T-helper 2 cell treated with Interferon-gamma antibody and Interleukin-4, amounts not matched to agents 100 ng/mL and 5 ng/mL, for 36 hours (primary cell): ENCODE measurements at regions not wholly inside any gene's neighbourhood (a gene's known extent, or its start where the extent isn't known, plus 50 kb on each side); places are given as distances from the start of the nearest gene placed in this dataset.
"Not testable (repeated sequence)": the region's sequence is repeated elsewhere in the genome, so short reads cannot be mapped to it uniquely, and the experiment has no call there.

Experiments used
- intact Hi-C: fragments of 100-400 bp; cut with micrococcal nuclease; formaldehyde crosslinking; loops from one replicate; pipeline ENCODE4 v1.15.1; 2023

- intact Hi-C loops, result no loop called here
Measured at GRCh38 chr9:78712903-78713613, 416.1 kb downstream of the PSAT1 start.

GRCh38 chr9:78713614-78714405 lies 416.9 kb downstream of the PSAT1 start:
- intact Hi-C loops, result no loop called here

- intact Hi-C loops, result no loop called here
Measured at GRCh38 chr9:78714576-78714975, 417.7 kb downstream of the PSAT1 start.

GRCh38 chr9:78719029-78719428 lies 422.1 kb downstream of the PSAT1 start:
- intact Hi-C loops, result not testable (repeated sequence)

- intact Hi-C loops, result no loop called here
Measured at GRCh38 chr9:78724896-78725295, 428.0 kb downstream of the PSAT1 start.

GRCh38 chr9:78725503-78725902 lies 428.6 kb downstream of the PSAT1 start:
- intact Hi-C loops, result no loop called here

GRCh38 chr9:78745331-78745730 lies 448.4 kb downstream of the PSAT1 start:
- intact Hi-C loops, result no loop called here

- intact Hi-C loops, result no loop called here
Measured at GRCh38 chr9:78746010-78746409, 449.1 kb downstream of the PSAT1 start.

- intact Hi-C loops, result no loop called here
Measured at GRCh38 chr9:78753039-78753438, 456.1 kb downstream of the PSAT1 start.

GRCh38 chr9:78756813-78757510 lies 460.0 kb downstream of the PSAT1 start:
- intact Hi-C loops, result no loop called here

- intact Hi-C loops, result no loop called here
Measured at GRCh38 chr9:78763424-78763823, 466.5 kb downstream of the PSAT1 start.

GRCh38 chr9:78765861-78766260 lies 468.9 kb downstream of the PSAT1 start:
- intact Hi-C loops, result no loop called here

- intact Hi-C loops, result no loop called here
Measured at GRCh38 chr9:78767490-78767889, 470.6 kb downstream of the PSAT1 start.

GRCh38 chr9:78769690-78770089 lies 472.8 kb downstream of the PSAT1 start:
- intact Hi-C loops, result no loop called here

- intact Hi-C loops, result no loop called here
Measured at GRCh38 chr9:78775211-78775610, 478.3 kb downstream of the PSAT1 start.

- intact Hi-C loops, result no loop called here
Measured at GRCh38 chr9:78775696-78776295, 478.9 kb downstream of the PSAT1 start.

GRCh38 chr9:78777747-78778146 lies 480.8 kb downstream of the PSAT1 start:
- intact Hi-C loops, result no loop called here

- intact Hi-C loops, result no loop called here
Measured at GRCh38 chr9:78778318-78778717, 481.4 kb downstream of the PSAT1 start.

GRCh38 chr9:78778861-78779374 lies 482.0 kb downstream of the PSAT1 start:
- intact Hi-C loops, result no loop called here

GRCh38 chr9:78781681-78782080 lies 484.8 kb downstream of the PSAT1 start:
- intact Hi-C loops, result no loop called here

GRCh38 chr9:78782234-78782633 lies 485.3 kb downstream of the PSAT1 start:
- intact Hi-C loops, result no loop called here

GRCh38 chr9:78782858-78783257 lies 485.9 kb downstream of the PSAT1 start:
- intact Hi-C loops, result no loop called here
